K562 (cell line): ENCODE measurements at regions not wholly inside any gene's neighbourhood (a gene's known extent, or its start where the extent isn't known, plus 50 kb on each side); places are given as distances from the start of the nearest gene placed in this dataset.

Experiments
- ATAC-seq: fragments of 200-7000 bp; cut with Tn5 transposase; 3 replicates; pipeline ENCODE4 v1.9.1; 2020; ENCODE audit warnings: moderate library complexity
- BruUV-seq: library from RNA; stranded (reverse); fragments of 400-500 nt; replicated peaks from 2 replicates; lab custom pipeline; 2021; lab: Mats Ljungman, UMichigan
- CTCF ChIA-PET: fragments of 300-600 bp; formaldehyde crosslinking; extraction: SDS; loops from one replicate; lab custom pipeline; 2021; ENCODE audit warnings: low intra/inter-chr PET ratio; lab: Yijun Ruan, JAX
- POLR2A ChIA-PET: fragments of 300-600, 350-650 bp; sonication (Branson Sonifier 250); formaldehyde crosslinking; extraction: SDS; loops from one replicate; lab custom pipeline; 2021; ENCODE audit warnings: antibody characterized with exemption, inconsistent platforms; lab: Yijun Ruan, JAX
- DNase-seq, 4 experiments: peaks; one replicate each; pipeline versions ENCODE4 v3.0.0 to v3.0.0-alpha.2; 2011 to 2018; ENCODE audit warnings: low spot score in 3 of 4, mixed read lengths in 3 of 4; ENCODE audit errors: extremely low read depth in 1 of 4
- FAIRE-seq: peaks from 2 replicates; lab custom pipeline; 2011; peaks lifted over from hg19 to GRCh38; lab: Jason Lieb, UNC
- H2AFZ ChIP-seq: 2 replicates; pipeline ENCODE4 v1.6.0; 2011; ENCODE audit warnings: low read depth, low read length, control low read depth, inconsistent platforms
- H3K27ac ChIP-seq: fragments of 200-600 bp; 3 replicates; pipeline ENCODE4 v1.8.0; 2011; ENCODE audit warnings: low read depth, mild to moderate bottlenecking, control low read depth, inconsistent platforms, low read length, moderate library complexity, mixed read lengths; ENCODE audit errors: extremely low read depth
- H3K27me3 ChIP-seq, 2 experiments: fragments of 300-600 bp in 1 of 2; 2 replicates in 1 of 2; 3 replicates in 1 of 2; pipeline versions ENCODE4 v1.6.0 to v1.8.0; 2011; ENCODE audit warnings: inconsistent platforms in 2 of 2, low read length in 2 of 2, mild to moderate bottlenecking in 1 of 2, mixed read lengths in 1 of 2, moderate library complexity in 1 of 2; ENCODE audit not compliant: control insufficient read depth in 2 of 2, insufficient read depth in 2 of 2
- H3K36me3 ChIP-seq: fragments of 300-600 bp; 3 replicates; pipeline ENCODE4 v1.8.0; 2011; ENCODE audit warnings: mild to moderate bottlenecking, low read length, inconsistent platforms; ENCODE audit not compliant: control insufficient read depth, insufficient read depth
- H3K4me1 ChIP-seq, 2 experiments: fragments of 200-600 bp in 1 of 2; replicated peaks in 1 of 2; 2 replicates in 1 of 2; 3 replicates in 1 of 2; pipeline versions ENCODE4 v1.5.1 to v1.8.0; 2011; ENCODE audit warnings: inconsistent platforms in 2 of 2, low read length in 2 of 2, mild to moderate bottlenecking in 1 of 2, mixed read lengths in 1 of 2, moderate library complexity in 1 of 2; ENCODE audit not compliant: control insufficient read depth in 2 of 2, insufficient read depth in 2 of 2
- H3K4me2 ChIP-seq: 2 replicates; pipeline ENCODE4 v1.6.1; 2011; ENCODE audit warnings: low read length, control low read depth, inconsistent platforms, mixed read lengths; ENCODE audit not compliant: insufficient read depth
- H3K4me3 ChIP-seq: fragments of 200-600 bp; sonication (generic), shearing (Covaris generic); 2 replicates; pipeline ENCODE4 v1.5.1; 2016; ENCODE audit warnings: control low read depth, inconsistent platforms
- H3K79me2 ChIP-seq: fragments of 200-600 bp; 3 replicates; pipeline ENCODE4 v1.8.0; 2011; ENCODE audit warnings: low read length, inconsistent platforms; ENCODE audit not compliant: control insufficient read depth, insufficient read depth
- H3K9ac ChIP-seq, 2 experiments: 2 replicates each; pipeline versions ENCODE4 v1.6.0 to v1.6.1; 2011; ENCODE audit warnings: low read depth in 2 of 2, low read length in 2 of 2, control low read depth in 1 of 2, inconsistent platforms in 1 of 2, mild to moderate bottlenecking in 1 of 2, mixed read lengths in 1 of 2; ENCODE audit not compliant: insufficient read depth in 1 of 2
- H3K9me1 ChIP-seq: one replicate; pipeline ENCODE4 v1.6.0; 2011; ENCODE audit warnings: inconsistent platforms, mild to moderate bottlenecking, low read length, moderate library complexity; ENCODE audit not compliant: control insufficient read depth, insufficient read depth
- H3K9me3 ChIP-seq: replicated peaks from 2 replicates; pipeline ENCODE4 v1.5.1; 2011; ENCODE audit warnings: low read depth, low read length, inconsistent platforms; ENCODE audit not compliant: control insufficient read depth, insufficient read depth
- H4K20me1 ChIP-seq: replicated peaks from 2 replicates; pipeline ENCODE4 v1.6.1; 2011; ENCODE audit warnings: low read length, inconsistent platforms, mixed read lengths; ENCODE audit not compliant: control insufficient read depth, insufficient read depth
- E4F1 ChIP-seq: fragments of 250-450 bp; sonication (Bioruptor Pico); IDR thresholded peaks from 2 replicates; pipeline ENCODE4 v1.5.0; 2021; ENCODE audit warnings: mild to moderate bottlenecking, borderline replicate concordance
- GABPB1 ChIP-seq: sonication (generic); formaldehyde crosslinking; IDR thresholded peaks from 2 replicates; pipeline ENCODE4 v1.8.0; 2022; ENCODE audit warnings: mild to moderate bottlenecking, missing genetic modification reagents
- MAFF ChIP-seq: IDR thresholded peaks from 2 replicates; pipeline ENCODE4 v1.6.1; 2012; ENCODE audit warnings: low read length, improper control_type of control experiment
- MAFK ChIP-seq: IDR thresholded peaks from 2 replicates; pipeline ENCODE4 v1.6.1; 2011; ENCODE audit warnings: low read length, improper control_type of control experiment
- MTA2 ChIP-seq: fragments of 450-650 bp; IDR thresholded peaks from 2 replicates; pipeline ENCODE4 v1.6.1; 2016; ENCODE audit warnings: low read depth
- NR2C1 ChIP-seq, 2 experiments: fragments of 450-650 bp; IDR thresholded peaks; 2 replicates each; pipeline ENCODE4 v1.6.1; 2017; ENCODE audit warnings: mild to moderate bottlenecking in 2 of 2, antibody characterized with exemption in 1 of 2, inconsistent platforms in 1 of 2, missing compliant biosample characterization in 1 of 2, missing genetic modification characterization in 1 of 2
- POLR2AphosphoS5 ChIP-seq: IDR thresholded peaks from 2 replicates; pipeline ENCODE4 v1.6.1; 2011; ENCODE audit warnings: mild to moderate bottlenecking, low read depth, low read length, moderate library complexity; ENCODE audit not compliant: control insufficient read depth, insufficient read depth
- RBM14 ChIP-seq: fragments of 200-400 bp; formaldehyde crosslinking; IDR thresholded peaks from 2 replicates; pipeline ENCODE4 v1.6.1; 2018; ENCODE audit warnings: low read depth, mild to moderate bottlenecking, low read length, moderate library complexity, borderline replicate concordance; ENCODE audit not compliant: insufficient read depth
- SMARCB1 ChIP-seq: IDR thresholded peaks from 2 replicates; pipeline ENCODE4 v1.6.1; 2011; ENCODE audit warnings: improper control_type of control experiment, low read depth; ENCODE audit not compliant: insufficient read length
- SMC3 ChIP-seq: conservative IDR thresholded peaks from 2 replicates; pipeline ENCODE4 v1.6.1; 2011; ENCODE audit warnings: low read depth, low read length, improper control_type of control experiment; ENCODE audit not compliant: insufficient read depth
- SNRNP70 ChIP-seq: fragments of 200-400 bp; formaldehyde crosslinking; optimal IDR thresholded peaks from 2 replicates; pipeline ENCODE3; 2017; ENCODE audit warnings: low read depth, low read length
- TOE1 ChIP-seq, 2 experiments: fragments of 450-650 bp in 1 of 2; sonication (generic) in 1 of 2; formaldehyde crosslinking in 1 of 2; IDR thresholded peaks; 2 replicates each; pipeline versions ENCODE4 v1.7.1 to v1.8.0; 2016 to 2022; ENCODE audit warnings: borderline replicate concordance in 2 of 2, mild to moderate bottlenecking in 2 of 2, antibody characterized with exemption in 1 of 2, inconsistent platforms in 1 of 2, low read depth in 1 of 2, missing genetic modification reagents in 1 of 2, moderate library complexity in 1 of 2
- USF2 ChIP-seq: sonication (generic); formaldehyde crosslinking; IDR thresholded peaks from 2 replicates; pipeline ENCODE4 v1.5.0; 2020; ENCODE audit warnings: missing genetic modification reagents
- ZBTB17 ChIP-seq: fragments of 450-650 bp; formaldehyde crosslinking; IDR thresholded peaks from 2 replicates; pipeline ENCODE4 v1.4.0; 2020; ENCODE audit warnings: mild to moderate bottlenecking
- ZNF3 ChIP-seq: fragments of 250-450 bp; sonication (Bioruptor Pico); IDR thresholded peaks from 2 replicates; pipeline ENCODE4 v1.5.0; 2021; ENCODE audit warnings: mild to moderate bottlenecking, moderate library complexity
- ZNF316 ChIP-seq: fragments of 450-650 bp; IDR thresholded peaks from 2 replicates; pipeline ENCODE4 v1.6.1; 2016
- ZNF584 ChIP-seq: fragments of 200-800 bp; sonication (Bioruptor generic); IDR thresholded peaks from 2 replicates; pipeline ENCODE4 v1.6.1; 2016; ENCODE audit warnings: low read depth, mild to moderate bottlenecking, missing genetic modification characterization, missing compliant biosample characterization
- ZNF668 ChIP-seq: fragments of 250-450 bp; sonication (Bioruptor Pico); IDR thresholded peaks from 2 replicates; pipeline ENCODE4 v1.8.0; 2022; ENCODE audit warnings: mild to moderate bottlenecking, inconsistent platforms
- ZNF76 ChIP-seq: fragments of 250-450 bp; sonication (Bioruptor Pico); IDR thresholded peaks from 2 replicates; pipeline ENCODE4 v1.4.0; 2020; ENCODE audit warnings: mild to moderate bottlenecking, moderate library complexity, borderline replicate concordance
- WGBS: fragments of 100-300 bp; shearing (Covaris generic); methylation state at CpG from one replicate; pipeline ENCODE4 v1.1.6; 2016; ENCODE audit warnings: low coverage, mixed read lengths; ENCODE audit not compliant: insufficient coverage; ENCODE audit errors: missing lambda C conversion rate; 5-methylcytosine and 5-hydroxymethylcytosine counted together
- in situ Hi-C: fragments of 300-500 bp; cut with MboI; formaldehyde crosslinking; loops from 4 replicates; pipeline ENCODE4 v1.15.0; 2018; ENCODE audit warnings: inconsistent platforms, mixed read lengths
- intact Hi-C: fragments of 100-400 bp; cut with micrococcal nuclease; formaldehyde crosslinking; loops from 2 replicates; pipeline ENCODE4 v1.14.2; 2022

- 5% methylated on average over 1 of the region's 1 CpG for WGBS
- Histone ChIP-seq H4K20me1 (no peaks in the 10 kb centered on the region; the same call in none of the 2 replicates), H3K4me3 (no peak overlapping the region), H3K4me2 (no peak overlapping the region), H3K27ac (no peak overlapping the region), H3K9me1 (no peaks in the 10 kb centered on the region), H3K9ac (no peak overlapping the region), H3K79me2 (no peaks in the 10 kb centered on the region), H2AFZ (no peak overlapping the region), H3K9me3 (no peaks in the 10 kb centered on the region), H3K36me3 (no peaks in the 10 kb centered on the region), H3K27me3 (no peaks in the 10 kb centered on the region), H3K4me1 (no peaks in the 10 kb centered on the region)
- in situ Hi-C loops, result no loop called here
- DNase-seq (no peak), FAIRE-seq (no peak), ATAC-seq (no peak)
- intact Hi-C loops, result no loop called here
- TF ChIP-seq RBM14 (no peak), SMARCB1 (no peak), USF2 (CRISPR knock-in tag) (no peak), MTA2 (no peak), E4F1 (CRISPR knock-in tag) (no peak), ZNF584 (no peak), GABPB1 (CRISPR knock-in tag) (no peak), ZNF76 (CRISPR knock-in tag) (no peak), TOE1 (IDR thresholded peaks at IDR 0.05; ENCODE audit: borderline replicate concordance) (no peak), TOE1 (CRISPR knock-in tag; IDR thresholded peaks at IDR 0.05; ENCODE audit: borderline replicate concordance, low read depth) (no peak), ZNF316 (peak; percentile 46; the same call in 1 of the 2 replicates), NR2C1 (IDR thresholded peaks at IDR 0.05) (no peak), NR2C1 (tag; IDR thresholded peaks at IDR 0.05) (no peak), MAFK (peak; percentile 50; the same call in 1 of the 2 replicates), SMC3 (no peak), MAFF (peak; percentile 47; the same call in 1 of the 2 replicates), ZNF668 (CRISPR knock-in tag) (no peak), SNRNP70 (no peak), ZBTB17 (CRISPR knock-in tag) (no peak), POLR2AphosphoS5 (no peak), ZNF3 (CRISPR knock-in tag) (no peak)
- no TSS peak for BruUV-seq
- ChIA-PET POLR2A (no interaction called here), CTCF (no interaction called here)
Measured at GRCh38 chr5:5055712-5056111, 84.4 kb upstream of the ADAMTS16 start.
